Gastrocnemius medialis (tissue), 4 donors: ENCODE measurements at regions not wholly inside any gene's neighbourhood (a gene's known extent, or its start where the extent isn't known, plus 50 kb on each side); places are given as distances from the start of the nearest gene placed in this dataset.

ENCODE experiments used
- ATAC-seq, 2 donors: fragments of 150-250 bp; one replicate each; pipeline ENCODE4 v1.9.1; 2016
- DNase-seq, 2 donors: peaks; one replicate each; pipeline ENCODE4 v3.0.0-alpha.2; 2019
- H3K27ac ChIP-seq, 4 donors: fragments of 200-600 bp; sonication (generic); 1 replicate in 1 of 4; 2 replicates in 3 of 4; pipeline ENCODE4 v1.5.1; 2016 to 2018; ENCODE audit warnings: mild to moderate bottlenecking in 2 of 4, moderate library complexity in 1 of 4
- H3K27me3 ChIP-seq, 3 donors: fragments of 200-600 bp; sonication (generic) in 2 of 3; 1 replicate in 1 of 3; 2 replicates in 2 of 3; pipeline versions ENCODE4 v1.5.1 to v1.6.0; 2016 to 2019; ENCODE audit warnings: mild to moderate bottlenecking in 1 of 3, moderate library complexity in 1 of 3
- H3K36me3 ChIP-seq, 2 donors: fragments of 200-600 bp; sonication (generic) in 1 of 2; one replicate each; pipeline ENCODE4 v1.5.1; 2017 to 2018
- H3K4me1 ChIP-seq, 2 donors: fragments of 200-600 bp; sonication (generic) in 1 of 2; one replicate each; pipeline ENCODE4 v1.5.1; 2016 to 2017; ENCODE audit warnings: mild to moderate bottlenecking in 2 of 2
- H3K4me3 ChIP-seq, 4 donors: fragments of 200-600 bp; sonication (generic) in 3 of 4; 1 replicate in 1 of 4; 2 replicates in 3 of 4; pipeline ENCODE4 v1.5.1; 2016 to 2019; ENCODE audit warnings: mild to moderate bottlenecking in 2 of 4
- H3K9me3 ChIP-seq, 3 donors: fragments of 200-600 bp; sonication (generic) in 2 of 3; 1 replicate in 1 of 3; 2 replicates in 2 of 3; pipeline ENCODE4 v1.5.1; 2016 to 2019
- POLR2A ChIP-seq, 2 donors: fragments of 450-650 bp; IDR thresholded peaks; one replicate each; pipeline ENCODE4 v1.6.1; 2017; ENCODE audit warnings: antibody characterized with exemption in 2 of 2, mild to moderate bottlenecking in 2 of 2, moderate library complexity in 2 of 2
- in situ Hi-C, 4 donors: fragments of 200-750 bp; cut with MboI; loops; one replicate each; pipeline versions ENCODE4 v1.15.0 to v1.8.0; 2017; ENCODE audit warnings: low sequenced_read_pairs in 4 of 4
- intact Hi-C: fragments of 100-400 bp; cut with DNase I; formaldehyde crosslinking; loops from one replicate; pipeline ENCODE4 v1.15.1; 2023; ENCODE audit warnings: low total_unique reads
- TF ChIP-seq, protein P1 (sequence below), 5 experiments: fragments of 450-650 bp in 3 of 5; fragments of 200-600 bp in 2 of 5; sonication (generic) in 2 of 5; IDR thresholded peaks in 4 of 5; conservative IDR thresholded peaks in 1 of 5; 1 replicate in 4 of 5; 2 replicates in 1 of 5; pipeline ENCODE4 v1.5.1; 2016 to 2019; ENCODE audit warnings: antibody characterized with exemption in 5 of 5, mild to moderate bottlenecking in 3 of 5, moderate library complexity in 3 of 5

DNA sequence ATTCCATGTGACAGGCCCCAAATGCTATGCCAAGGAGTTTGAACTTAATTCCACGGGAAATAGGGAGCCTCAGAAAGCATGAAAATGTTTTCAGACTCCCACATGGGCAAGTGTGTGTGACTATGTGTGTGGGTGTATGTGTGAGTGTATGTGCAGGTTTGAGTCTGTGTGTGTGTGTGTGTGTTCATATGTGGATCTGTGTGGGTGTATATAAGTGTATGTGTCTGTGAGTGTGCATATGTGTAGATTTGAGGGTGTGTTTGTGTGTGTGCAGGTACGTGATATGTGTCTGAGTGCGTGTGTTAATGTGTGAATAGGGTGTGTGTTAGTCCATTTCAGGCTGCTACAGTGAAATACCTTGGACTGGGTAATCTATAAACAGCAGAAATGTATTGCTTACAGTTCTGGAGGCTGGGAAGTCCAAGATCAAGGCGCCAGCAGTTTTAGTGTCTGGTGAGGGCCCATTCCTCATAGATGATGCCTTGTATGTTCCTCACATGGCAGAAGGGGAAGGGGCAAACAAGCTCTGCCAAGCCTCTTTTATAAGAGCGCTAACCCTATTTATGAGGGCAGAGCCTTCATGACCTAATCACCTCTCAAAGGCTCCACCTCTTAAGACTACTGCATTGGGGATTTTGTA, 181.1 kb upstream of the TAB2 start:
- H3K27ac ChIP-seq = no peak overlapping the region
- DNase-seq (no peak), ATAC-seq (no peak)
- in situ Hi-C loops (no loop called here), intact Hi-C loops (no loop called here)
- no peak for TF ChIP-seq POLR2A (IDR thresholded peaks at IDR 0.05)
- TF ChIP-seq, protein P1, sequence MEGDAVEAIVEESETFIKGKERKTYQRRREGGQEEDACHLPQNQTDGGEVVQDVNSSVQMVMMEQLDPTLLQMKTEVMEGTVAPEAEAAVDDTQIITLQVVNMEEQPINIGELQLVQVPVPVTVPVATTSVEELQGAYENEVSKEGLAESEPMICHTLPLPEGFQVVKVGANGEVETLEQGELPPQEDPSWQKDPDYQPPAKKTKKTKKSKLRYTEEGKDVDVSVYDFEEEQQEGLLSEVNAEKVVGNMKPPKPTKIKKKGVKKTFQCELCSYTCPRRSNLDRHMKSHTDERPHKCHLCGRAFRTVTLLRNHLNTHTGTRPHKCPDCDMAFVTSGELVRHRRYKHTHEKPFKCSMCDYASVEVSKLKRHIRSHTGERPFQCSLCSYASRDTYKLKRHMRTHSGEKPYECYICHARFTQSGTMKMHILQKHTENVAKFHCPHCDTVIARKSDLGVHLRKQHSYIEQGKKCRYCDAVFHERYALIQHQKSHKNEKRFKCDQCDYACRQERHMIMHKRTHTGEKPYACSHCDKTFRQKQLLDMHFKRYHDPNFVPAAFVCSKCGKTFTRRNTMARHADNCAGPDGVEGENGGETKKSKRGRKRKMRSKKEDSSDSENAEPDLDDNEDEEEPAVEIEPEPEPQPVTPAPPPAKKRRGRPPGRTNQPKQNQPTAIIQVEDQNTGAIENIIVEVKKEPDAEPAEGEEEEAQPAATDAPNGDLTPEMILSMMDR (IDR thresholded peaks at IDR 0.05 in 4 of 5, conservative IDR thresholded peaks at IDR 0.05 in 1 of 5) = no peak
- no peaks in the 10 kb centered on the region for H3K27me3 ChIP-seq
- no peaks in the 10 kb centered on the region for H3K4me1 ChIP-seq
- no peaks in the 10 kb centered on the region for H3K9me3 ChIP-seq
- H3K36me3 ChIP-seq = no peaks in the 10 kb centered on the region
- H3K4me3 ChIP-seq = no peak overlapping the region

DNA sequence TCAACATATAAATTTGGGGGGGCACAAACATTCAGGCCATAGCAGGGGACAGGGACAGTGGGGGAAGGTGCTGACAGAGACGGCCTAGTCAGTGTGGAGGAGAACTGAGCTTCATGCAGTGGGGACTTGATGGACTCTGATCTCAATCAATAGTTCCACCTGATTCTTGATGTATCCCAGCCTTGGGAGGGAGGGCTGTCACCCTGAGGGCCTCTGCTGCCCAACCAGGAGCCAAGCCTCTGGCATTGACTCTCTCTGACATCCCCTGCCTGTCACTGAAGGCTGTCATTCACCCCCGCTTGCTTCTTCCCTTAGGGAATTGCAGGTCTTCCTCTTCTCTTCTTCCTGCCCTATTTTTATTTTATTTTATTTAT, 180.6 kb upstream of the TAB2 start:
- TF ChIP-seq POLR2A (IDR thresholded peaks at IDR 0.05) = no peak
- TF ChIP-seq, protein P1 (IDR thresholded peaks at IDR 0.05 in 4 of 5, conservative IDR thresholded peaks at IDR 0.05 in 1 of 5) = no peak
- no peaks in the 10 kb centered on the region for H3K27me3 ChIP-seq
- in situ Hi-C loops (no loop called here), intact Hi-C loops (no loop called here)
- no peak overlapping the region for H3K27ac ChIP-seq
- H3K36me3 ChIP-seq = no peaks in the 10 kb centered on the region
- H3K4me3 ChIP-seq = no peak overlapping the region
- H3K4me1 ChIP-seq = no peaks in the 10 kb centered on the region
- DNase-seq (no peak), ATAC-seq (no peak)
- H3K9me3 ChIP-seq = no peaks in the 10 kb centered on the region

DNA sequence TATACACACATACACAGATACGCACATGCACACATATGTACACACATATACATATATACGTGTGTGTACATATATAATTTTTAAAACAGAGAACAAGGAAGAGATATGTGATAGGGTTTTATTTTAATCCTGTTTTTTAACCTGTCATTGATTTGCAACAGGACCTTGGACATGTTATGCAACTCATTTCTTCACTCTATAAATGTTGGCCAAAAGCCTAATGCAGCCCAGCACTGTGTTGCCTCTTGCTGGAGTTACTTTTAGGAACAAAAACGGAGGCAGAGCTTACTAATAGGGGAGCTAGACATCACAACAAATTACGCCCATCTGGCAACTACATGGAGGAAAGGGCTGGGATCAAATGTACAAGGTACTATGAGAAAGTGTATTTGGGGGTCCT, 179.9 kb upstream of the TAB2 start:
- DNase-seq = no peak
- Histone ChIP-seq H3K36me3 (no peaks in the 10 kb centered on the region), H3K9me3 (no peaks in the 10 kb centered on the region), H3K4me1 (no peaks in the 10 kb centered on the region), H3K4me3 (no peak overlapping the region), H3K27ac (no peak overlapping the region), H3K27me3 (no peaks in the 10 kb centered on the region)
- intact Hi-C loops = no loop called here
- ATAC-seq = no peak
- TF ChIP-seq, protein P1 (IDR thresholded peaks at IDR 0.05 in 4 of 5, conservative IDR thresholded peaks at IDR 0.05 in 1 of 5) = no peak
- no peak for TF ChIP-seq POLR2A (IDR thresholded peaks at IDR 0.05)
- in situ Hi-C loops = no loop called here

DNA sequence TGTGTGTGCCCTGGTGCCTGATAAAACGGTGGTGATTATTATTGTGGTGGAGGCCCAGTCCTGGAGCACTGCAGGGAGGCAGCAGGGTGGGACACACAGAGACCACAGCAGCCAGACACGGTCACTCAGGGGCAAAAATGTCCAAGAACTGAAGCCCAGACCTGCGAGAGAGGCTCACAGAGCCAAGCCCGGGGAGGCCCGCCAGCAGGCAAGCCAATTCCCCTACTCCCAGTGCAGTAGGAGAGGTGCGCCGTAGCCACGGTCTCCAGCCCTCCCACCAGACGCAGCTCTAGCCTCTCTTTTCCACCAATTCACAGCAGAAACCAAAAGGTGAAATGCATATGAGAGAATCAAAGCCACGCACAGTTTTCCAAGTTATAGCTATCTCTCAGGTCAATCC, 179.4 kb upstream of the TAB2 start:
- H3K36me3 ChIP-seq = no peaks in the 10 kb centered on the region
- no peak overlapping the region for H3K27ac ChIP-seq
- no peaks in the 10 kb centered on the region for H3K4me1 ChIP-seq
- intact Hi-C loops (no loop called here), in situ Hi-C loops (no loop called here)
- H3K9me3 ChIP-seq = no peaks in the 10 kb centered on the region
- ATAC-seq (no peak), DNase-seq (no peak)
- no peak overlapping the region for H3K4me3 ChIP-seq
- TF ChIP-seq, protein P1 (IDR thresholded peaks at IDR 0.05 in 4 of 5, conservative IDR thresholded peaks at IDR 0.05 in 1 of 5) = no peak
- no peak for TF ChIP-seq POLR2A (IDR thresholded peaks at IDR 0.05)
- no peaks in the 10 kb centered on the region for H3K27me3 ChIP-seq

DNA sequence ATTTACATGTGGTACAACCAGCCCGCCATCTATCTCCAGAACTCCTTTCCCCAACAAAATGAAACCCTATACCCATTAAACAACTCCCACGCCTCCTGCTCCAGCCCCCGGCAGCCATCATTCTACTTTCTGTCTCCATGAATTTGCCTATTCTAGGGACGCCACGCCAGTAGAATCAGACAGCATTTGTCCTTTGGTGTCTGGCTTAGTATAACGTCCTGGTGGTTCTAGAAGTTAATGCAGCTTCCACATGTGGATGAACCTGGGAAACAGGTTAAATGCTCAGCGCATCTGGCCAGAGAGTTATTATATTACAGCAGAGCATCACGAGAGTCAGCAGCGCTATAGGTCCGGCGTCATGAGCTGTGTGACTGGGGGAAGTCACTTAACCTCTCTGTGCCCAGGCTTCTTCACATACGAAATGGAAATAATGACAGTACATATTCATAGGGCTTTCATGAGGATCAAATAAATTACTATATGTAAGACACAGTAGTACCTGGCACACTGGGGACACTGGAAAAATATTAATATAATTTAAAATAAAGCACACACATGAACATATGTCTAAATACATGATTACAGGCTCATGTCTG, 178.7 kb upstream of the TAB2 start:
- in situ Hi-C loops = no loop called here

More for the DNA sequence above, 178.7 kb upstream of the TAB2 start:
- H3K4me1 ChIP-seq = no peaks in the 10 kb centered on the region
- no peaks in the 10 kb centered on the region for H3K36me3 ChIP-seq
- H3K9me3 ChIP-seq = no peaks in the 10 kb centered on the region
- no peak overlapping the region for H3K4me3 ChIP-seq
- intact Hi-C loops = no loop called here
- TF ChIP-seq POLR2A (IDR thresholded peaks at IDR 0.05) = no peak
- TF ChIP-seq, protein P1 (IDR thresholded peaks at IDR 0.05 in 4 of 5, conservative IDR thresholded peaks at IDR 0.05 in 1 of 5) = no peak
- H3K27ac ChIP-seq = no peak overlapping the region
- DNase-seq (no peak), ATAC-seq (no peak)
- no peaks in the 10 kb centered on the region for H3K27me3 ChIP-seq
